BJ (cell line): ENCODE measurements at regions not wholly inside any gene's neighbourhood (a gene's known extent, or its start where the extent isn't known, plus 50 kb on each side); places are given as distances from the start of the nearest gene placed in this dataset.

Source experiments
- CTCF ChIA-PET: fragments of 350-600 bp; formaldehyde crosslinking; extraction: SDS; loops from one replicate; lab custom pipeline; 2021; ENCODE audit warnings: antibody characterized with exemption, inconsistent platforms; lab: Yijun Ruan, JAX
- POLR2A ChIA-PET: fragments of 300-600 bp; sonication (Branson Sonifier 250); formaldehyde crosslinking; extraction: SDS; loops from one replicate; lab custom pipeline; 2021; ENCODE audit warnings: antibody characterized with exemption; lab: Charles Lee
- DNase-seq: peaks from one replicate; pipeline ENCODE4 v3.0.0-alpha.2; 2011; ENCODE audit warnings: low read depth
- H3K27me3 ChIP-seq: 2 replicates; pipeline ENCODE4 v1.6.0; 2011; ENCODE audit warnings: low read length; ENCODE audit not compliant: control insufficient read depth, insufficient read depth
- H3K36me3 ChIP-seq: 2 replicates; pipeline ENCODE4 v1.5.1; 2011; ENCODE audit warnings: low read length; ENCODE audit not compliant: control insufficient read depth, insufficient read depth
- H3K4me3 ChIP-seq: 2 replicates; pipeline ENCODE4 v1.5.1; 2011; ENCODE audit warnings: low read depth, mild to moderate bottlenecking, control low read depth, low read length
- TF ChIP-seq, protein P1 (sequence below): IDR thresholded peaks from 2 replicates; pipeline ENCODE4 v1.5.1; 2011; ENCODE audit warnings: low read depth, mild to moderate bottlenecking, control low read depth, inconsistent platforms, low read length, moderate library complexity; ENCODE audit not compliant: insufficient read depth

DNA sequence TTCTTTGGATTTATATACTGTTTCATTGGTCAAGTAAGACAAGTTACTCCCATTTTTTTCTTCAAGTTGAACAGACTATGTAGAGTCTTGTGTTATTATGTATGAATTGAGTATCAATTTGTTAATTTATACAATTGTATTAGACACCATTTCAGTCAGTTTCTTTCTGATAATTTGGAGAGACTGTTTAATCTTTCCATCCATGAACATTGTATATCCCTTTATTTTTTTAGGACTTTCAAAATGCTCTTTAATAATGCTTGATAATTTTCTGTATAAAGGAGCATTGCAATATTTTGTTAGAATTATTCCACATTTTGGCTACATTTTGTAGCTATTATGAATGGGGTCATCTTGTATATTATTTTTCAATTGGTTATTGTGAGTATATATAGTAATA, 69.1 kb upstream of the PJA2 start:
- TF ChIP-seq, protein P1, sequence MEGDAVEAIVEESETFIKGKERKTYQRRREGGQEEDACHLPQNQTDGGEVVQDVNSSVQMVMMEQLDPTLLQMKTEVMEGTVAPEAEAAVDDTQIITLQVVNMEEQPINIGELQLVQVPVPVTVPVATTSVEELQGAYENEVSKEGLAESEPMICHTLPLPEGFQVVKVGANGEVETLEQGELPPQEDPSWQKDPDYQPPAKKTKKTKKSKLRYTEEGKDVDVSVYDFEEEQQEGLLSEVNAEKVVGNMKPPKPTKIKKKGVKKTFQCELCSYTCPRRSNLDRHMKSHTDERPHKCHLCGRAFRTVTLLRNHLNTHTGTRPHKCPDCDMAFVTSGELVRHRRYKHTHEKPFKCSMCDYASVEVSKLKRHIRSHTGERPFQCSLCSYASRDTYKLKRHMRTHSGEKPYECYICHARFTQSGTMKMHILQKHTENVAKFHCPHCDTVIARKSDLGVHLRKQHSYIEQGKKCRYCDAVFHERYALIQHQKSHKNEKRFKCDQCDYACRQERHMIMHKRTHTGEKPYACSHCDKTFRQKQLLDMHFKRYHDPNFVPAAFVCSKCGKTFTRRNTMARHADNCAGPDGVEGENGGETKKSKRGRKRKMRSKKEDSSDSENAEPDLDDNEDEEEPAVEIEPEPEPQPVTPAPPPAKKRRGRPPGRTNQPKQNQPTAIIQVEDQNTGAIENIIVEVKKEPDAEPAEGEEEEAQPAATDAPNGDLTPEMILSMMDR, result no peak
- Histone ChIP-seq H3K4me3 (no peak overlapping the region), H3K27me3 (no peaks in the 10 kb centered on the region), H3K36me3 (no peaks in the 10 kb centered on the region)
- ChIA-PET CTCF (interaction anchor here (0.6 to 1.9 kb wide), 2 partner anchors 836 to 839 kb away, joined by 3 to 15 read pairs; no protein-coding TSS in a partner anchor), POLR2A (no interaction called here)
- no peak for DNase-seq

DNA sequence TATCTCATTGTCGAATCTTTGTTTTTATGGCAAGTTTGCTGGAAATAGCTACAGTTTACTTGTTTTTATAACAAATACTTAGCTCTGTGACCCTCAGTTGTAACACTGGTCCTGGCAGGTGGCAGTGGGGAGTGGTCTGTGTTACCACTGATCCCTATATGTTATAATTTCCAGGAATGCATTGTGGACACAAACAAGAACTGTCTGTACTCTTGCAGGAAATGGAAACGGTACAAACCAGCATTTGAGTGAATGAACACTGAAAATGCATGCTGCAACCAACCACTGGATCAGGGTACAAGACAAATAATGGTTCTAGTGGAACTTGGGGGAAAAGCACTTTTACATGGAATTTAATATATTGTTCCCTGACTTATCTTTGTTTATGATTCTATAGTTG, 66.5 kb upstream of the PJA2 start:
- H3K4me3 ChIP-seq, result no peak overlapping the region
- peaks cover 1% of the 10 kb centered on the region; the same call in 1 of the 2 replicates for H3K27me3 ChIP-seq
- DNase-seq, result no peak
- ChIA-PET CTCF (interaction anchor here (0.7 kb wide), 1 partner anchor 18 kb away, joined by 3 read pairs; no protein-coding TSS in a partner anchor), POLR2A (no interaction called here)
- TF ChIP-seq, protein P1, result no peak
- H3K36me3 ChIP-seq, result no peaks in the 10 kb centered on the region

DNA sequence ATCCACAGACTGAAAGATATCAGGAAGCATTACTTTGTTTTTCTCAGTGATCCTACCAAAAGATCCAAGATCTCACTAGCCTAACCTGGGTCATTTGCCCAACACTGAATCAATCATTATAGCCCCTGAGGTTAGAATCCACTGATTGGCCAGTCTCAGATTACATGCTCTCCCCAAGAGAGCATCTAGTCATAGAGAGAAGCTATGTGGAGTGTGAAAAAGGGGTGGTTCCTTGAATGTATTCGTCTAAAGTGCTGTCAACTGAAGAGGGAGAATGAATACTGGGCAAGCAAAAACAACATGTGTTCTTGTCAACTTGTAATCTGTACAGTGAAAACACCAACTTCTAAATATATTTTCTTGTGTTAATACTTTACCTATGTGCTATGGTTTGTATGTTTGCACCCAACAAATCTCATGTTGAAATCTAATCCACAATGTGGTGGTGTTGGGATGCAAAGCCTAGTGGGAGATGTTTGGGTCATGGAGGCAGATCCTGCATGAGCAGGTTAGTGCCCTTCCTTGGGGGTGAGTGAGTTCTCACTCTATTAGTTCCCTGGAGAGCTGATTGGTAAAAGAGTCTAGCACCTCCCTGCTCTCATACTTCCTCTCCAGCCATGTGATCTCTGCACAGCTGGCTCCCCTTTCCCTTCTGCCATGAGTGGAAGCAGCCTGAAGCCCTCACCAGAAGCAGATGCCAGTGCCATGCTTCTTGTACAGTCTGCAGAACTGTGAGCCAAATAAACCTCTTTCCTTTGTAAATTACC, 60.3 kb upstream of the PJA2 start:
- Histone ChIP-seq H3K4me3 (no peak overlapping the region), H3K36me3 (no peaks in the 10 kb centered on the region), H3K27me3 (peaks cover 4% of the 10 kb centered on the region)
- ChIA-PET CTCF (interaction anchor here (0.9 to 1.2 kb wide), 2 partner anchors 21 to 828 kb away, joined by 3 to 4 read pairs; no protein-coding TSS in a partner anchor), POLR2A (no interaction called here)
- DNase-seq, result no peak
- TF ChIP-seq, protein P1, result no peak

GRCh38 chr5:109468737-109469420, 59.1 kb upstream of the PJA2 start:
- Histone ChIP-seq H3K36me3 (no peaks in the 10 kb centered on the region), H3K27me3 (peaks cover 4% of the 10 kb centered on the region), H3K4me3 (no peak overlapping the region)
- TF ChIP-seq, protein P1, result peak; percentile 77
- peak; percentile 56 for DNase-seq
- CTCF ChIA-PET, result interaction anchor here (0.9 to 1.3 kb wide), 4 partner anchors 9 to 827 kb away, joined by 3 to 4 read pairs (median 4); no protein-coding TSS in a partner anchor
- POLR2A ChIA-PET, result no interaction called here

- Histone ChIP-seq H3K4me3 (no peak overlapping the region), H3K27me3 (peaks cover 3% of the 10 kb centered on the region), H3K36me3 (no peaks in the 10 kb centered on the region)
- TF ChIP-seq, protein P1, result no peak
- POLR2A ChIA-PET, result no interaction called here
- CTCF ChIA-PET, result interaction anchor here (0.9 to 1.3 kb wide), 3 partner anchors 9 to 788 kb away, joined by 3 to 4 read pairs (median 3); no protein-coding TSS in a partner anchor
- no peak for DNase-seq
Measured at GRCh38 chr5:109468288-109468676, 58.5 kb upstream of the PJA2 start.
